HFFc6 (cell line): ENCODE measurements at regions not wholly inside any gene's neighbourhood (a gene's known extent, or its start where the extent isn't known, plus 50 kb on each side); places are given as distances from the start of the nearest gene placed in this dataset.

Source experiments
- DNase-seq: peaks from one replicate; pipeline ENCODE4 v3.0.0-alpha.2; 2018
- H3K27ac Mint-ChIP-seq: 2 replicates; pipeline ENCODE4 v1.8.0; 2020; ENCODE audit warnings: mild to moderate bottlenecking, mixed read lengths
- H3K27me3 Mint-ChIP-seq: 2 replicates; pipeline ENCODE4 v1.8.0; 2021; ENCODE audit warnings: mild to moderate bottlenecking, moderate library complexity, mixed read lengths; ENCODE audit not compliant: insufficient read depth
- H3K36me3 Mint-ChIP-seq: 2 replicates; pipeline ENCODE4 v1.8.0; 2021; ENCODE audit warnings: low read depth, mixed read lengths
- H3K4me1 Mint-ChIP-seq: 2 replicates; pipeline ENCODE4 v1.8.0; 2020; ENCODE audit warnings: low read depth, mixed read lengths
- H3K4me3 Mint-ChIP-seq: 2 replicates; pipeline ENCODE4 v1.8.0; 2020; ENCODE audit warnings: mild to moderate bottlenecking, moderate library complexity, mixed read lengths
- H3K9me3 Mint-ChIP-seq: 2 replicates; pipeline ENCODE4 v1.8.0; 2020; ENCODE audit warnings: mild to moderate bottlenecking, mixed read lengths
- TF ChIP-seq, protein P1 (sequence below): fragments of 200-600 bp; sonication (generic); IDR thresholded peaks from 2 replicates; pipeline ENCODE4 v1.5.0; 2021; ENCODE audit warnings: antibody characterized with exemption, mild to moderate bottlenecking

DNA sequence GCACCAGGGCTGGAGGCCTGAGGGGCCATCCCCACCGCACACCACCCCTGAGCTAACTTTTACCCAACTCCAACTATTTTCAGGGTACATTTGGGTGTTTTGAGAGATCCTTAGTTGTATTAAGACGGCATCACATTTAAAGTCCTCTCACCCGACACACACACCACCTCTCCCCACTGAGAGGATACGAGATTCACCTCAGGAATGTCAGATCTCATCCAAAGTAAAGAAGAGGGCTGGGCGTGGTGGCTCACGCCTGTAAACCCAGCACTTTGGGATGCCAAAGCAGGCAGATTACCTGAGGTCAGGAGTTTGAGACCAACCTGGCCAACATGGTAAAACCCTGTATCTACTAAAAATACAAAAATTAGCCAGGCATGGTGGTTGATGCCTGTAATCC is 88.4 kb downstream of the RBFOX3 start:
- TF ChIP-seq, protein P1, sequence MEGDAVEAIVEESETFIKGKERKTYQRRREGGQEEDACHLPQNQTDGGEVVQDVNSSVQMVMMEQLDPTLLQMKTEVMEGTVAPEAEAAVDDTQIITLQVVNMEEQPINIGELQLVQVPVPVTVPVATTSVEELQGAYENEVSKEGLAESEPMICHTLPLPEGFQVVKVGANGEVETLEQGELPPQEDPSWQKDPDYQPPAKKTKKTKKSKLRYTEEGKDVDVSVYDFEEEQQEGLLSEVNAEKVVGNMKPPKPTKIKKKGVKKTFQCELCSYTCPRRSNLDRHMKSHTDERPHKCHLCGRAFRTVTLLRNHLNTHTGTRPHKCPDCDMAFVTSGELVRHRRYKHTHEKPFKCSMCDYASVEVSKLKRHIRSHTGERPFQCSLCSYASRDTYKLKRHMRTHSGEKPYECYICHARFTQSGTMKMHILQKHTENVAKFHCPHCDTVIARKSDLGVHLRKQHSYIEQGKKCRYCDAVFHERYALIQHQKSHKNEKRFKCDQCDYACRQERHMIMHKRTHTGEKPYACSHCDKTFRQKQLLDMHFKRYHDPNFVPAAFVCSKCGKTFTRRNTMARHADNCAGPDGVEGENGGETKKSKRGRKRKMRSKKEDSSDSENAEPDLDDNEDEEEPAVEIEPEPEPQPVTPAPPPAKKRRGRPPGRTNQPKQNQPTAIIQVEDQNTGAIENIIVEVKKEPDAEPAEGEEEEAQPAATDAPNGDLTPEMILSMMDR, result no peak
- Mint-ChIP-seq H3K4me1 (no peaks in the 10 kb centered on the region), H3K4me3 (no peak overlapping the region), H3K36me3 (no peaks in the 10 kb centered on the region), H3K27me3 (peaks cover 6% of the 10 kb centered on the region), H3K9me3 (peaks cover 15% of the 10 kb centered on the region; the same call in 1 of the 2 replicates), H3K27ac (no peak overlapping the region)
- DNase-seq, result no peak

DNA sequence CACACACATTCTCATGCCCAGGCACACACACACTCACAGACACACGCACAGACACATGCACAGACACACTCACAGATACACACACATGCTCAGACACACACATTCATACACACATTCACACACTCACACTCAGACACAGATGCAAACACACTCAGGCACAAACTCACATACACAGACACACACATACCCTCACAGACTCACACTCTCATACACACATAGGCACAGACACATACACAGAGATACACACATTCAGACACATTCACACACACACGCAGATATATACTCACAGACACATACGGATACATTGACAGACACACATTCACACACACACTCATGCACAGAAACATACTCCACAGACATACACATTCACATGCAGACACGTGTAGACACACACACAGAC is 89.6 kb downstream of the RBFOX3 start:
- Mint-ChIP-seq H3K36me3 (no peaks in the 10 kb centered on the region), H3K4me1 (no peaks in the 10 kb centered on the region), H3K27me3 (peaks cover 1% of the 10 kb centered on the region), H3K27ac (no peak overlapping the region), H3K9me3 (peaks cover 14% of the 10 kb centered on the region; the same call in 1 of the 2 replicates), H3K4me3 (no peak overlapping the region)
- TF ChIP-seq, protein P1, result no peak
- no peak for DNase-seq

DNA sequence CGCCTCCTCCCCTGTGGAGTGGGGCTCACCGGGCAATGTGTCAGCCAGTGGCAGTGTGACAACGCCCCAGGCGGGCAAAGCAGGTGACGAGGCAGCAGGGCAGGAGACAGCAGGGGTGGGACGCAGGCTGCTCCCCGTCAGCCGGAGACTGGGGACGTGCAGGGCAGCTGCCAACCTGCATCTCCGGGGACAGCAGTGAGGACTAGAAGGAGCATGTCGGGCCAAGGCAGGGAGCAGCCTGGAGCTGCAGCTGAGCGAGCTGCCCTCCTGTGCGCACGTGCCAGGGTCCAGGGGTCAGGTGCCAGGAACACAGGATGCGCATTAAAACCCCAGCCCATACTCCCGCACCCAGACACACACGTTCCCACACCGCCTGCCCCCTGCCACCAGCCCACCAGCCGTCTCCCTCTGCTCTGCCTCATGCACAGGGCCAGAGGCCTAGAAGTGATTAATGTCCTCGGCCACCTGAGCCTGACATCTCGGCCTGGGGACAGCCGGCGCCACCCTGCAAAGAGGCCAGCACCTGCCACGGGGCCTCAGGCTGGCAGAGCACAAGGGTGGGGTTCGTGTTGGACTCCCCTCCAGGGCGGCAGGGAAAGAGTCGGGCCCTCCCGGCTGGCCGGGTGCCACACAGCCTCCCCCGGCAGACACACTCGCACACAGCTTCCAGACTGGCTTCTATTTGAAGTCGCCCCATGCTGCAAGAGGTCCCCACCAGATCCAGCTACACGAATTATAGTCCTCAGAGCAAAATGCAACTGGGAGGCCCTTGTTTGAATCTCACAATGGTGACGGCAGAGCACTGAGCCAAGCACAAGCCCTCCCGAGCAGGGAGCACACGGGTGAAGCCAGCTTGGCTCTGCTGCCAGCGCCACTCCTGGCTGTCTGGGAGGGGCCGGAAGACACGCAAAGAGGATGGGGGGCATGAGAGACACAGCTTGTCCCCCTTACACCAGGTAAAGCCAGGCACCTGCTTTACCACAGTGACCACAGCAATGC is 90.4 kb downstream of the RBFOX3 start:
- Mint-ChIP-seq H3K4me1 (no peaks in the 10 kb centered on the region), H3K4me3 (no peak overlapping the region), H3K36me3 (peaks cover 6% of the 10 kb centered on the region; the same call in 1 of the 2 replicates), H3K27ac (no peak overlapping the region), H3K27me3 (peaks cover 5% of the 10 kb centered on the region), H3K9me3 (peaks cover 13% of the 10 kb centered on the region)
- TF ChIP-seq, protein P1, result no peak
- no peak for DNase-seq

DNA sequence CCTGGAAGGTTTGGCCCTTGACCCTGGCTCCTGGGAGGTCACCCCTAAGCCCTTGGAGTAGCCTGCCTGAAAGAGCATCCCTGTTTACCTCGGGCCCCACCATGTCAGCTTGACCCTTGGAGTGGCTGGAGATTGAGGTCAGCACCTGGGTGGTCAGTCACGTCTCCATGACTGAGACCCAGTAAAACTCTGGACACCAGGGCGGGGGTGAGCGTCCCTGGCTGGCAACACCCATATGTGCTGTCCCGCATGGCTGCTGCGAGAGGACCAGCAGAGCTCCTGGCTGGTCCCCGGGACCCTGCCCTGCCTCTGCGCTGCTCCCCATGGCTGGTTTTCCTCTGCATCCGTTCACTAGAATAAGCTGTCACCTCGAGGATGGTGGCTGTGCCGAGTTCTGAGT is 91.2 kb downstream of the RBFOX3 start:
- DNase-seq, result no peak
- Mint-ChIP-seq H3K27ac (no peak overlapping the region), H3K4me1 (no peaks in the 10 kb centered on the region), H3K36me3 (peaks cover 7% of the 10 kb centered on the region; the same call in 1 of the 2 replicates), H3K9me3 (peaks cover 20% of the 10 kb centered on the region), H3K4me3 (no peak overlapping the region), H3K27me3 (peaks cover 5% of the 10 kb centered on the region)
- TF ChIP-seq, protein P1, result no peak

DNA sequence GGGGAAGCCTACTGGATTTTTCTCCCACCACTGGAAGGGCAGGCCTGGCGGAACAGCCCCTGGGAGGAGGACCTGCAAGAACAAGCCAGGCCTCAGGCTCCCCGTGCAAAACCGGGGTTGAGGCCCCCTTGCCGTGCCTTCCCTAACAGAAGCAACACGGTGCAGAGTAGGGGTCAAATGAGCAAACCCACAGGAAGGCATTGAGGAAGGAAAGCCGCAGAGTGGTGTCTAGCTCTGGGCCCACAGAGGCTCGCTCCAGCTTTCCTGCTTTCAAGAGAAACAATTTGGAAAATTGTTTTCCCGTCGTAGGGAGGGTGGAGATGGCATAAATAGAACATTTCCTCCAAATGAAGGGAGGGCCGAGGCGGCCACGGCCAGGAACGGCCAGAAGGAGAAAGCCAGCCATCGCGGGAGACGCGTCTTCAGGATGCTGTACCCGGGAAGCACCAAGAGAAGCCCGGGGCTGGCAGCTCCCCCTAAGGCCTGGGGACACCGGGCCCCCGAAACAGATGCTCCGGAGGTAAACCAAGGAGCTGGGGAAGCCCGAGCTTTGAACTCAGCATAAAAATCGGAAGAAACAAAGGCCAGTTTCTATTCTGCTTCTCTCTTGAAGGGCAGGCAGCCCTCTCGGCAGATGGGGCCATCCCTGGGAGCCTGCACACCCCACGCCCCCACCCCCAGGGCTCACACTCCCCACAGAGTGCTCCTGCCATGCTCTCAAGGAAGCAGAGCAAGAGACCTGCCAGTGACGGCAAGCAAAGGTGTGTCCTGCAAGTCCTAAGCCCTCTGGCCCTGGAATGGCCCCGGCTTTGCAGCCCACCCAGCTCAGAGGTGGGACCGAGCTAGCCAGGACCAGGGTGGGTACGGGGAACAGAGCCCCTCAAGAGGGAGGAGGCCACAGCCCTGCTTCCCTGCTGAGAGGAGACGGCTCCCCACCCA is 92.0 kb downstream of the RBFOX3 start:
- TF ChIP-seq, protein P1, result no peak
- peaks cover 7% of the 10 kb centered on the region; the same call in 1 of the 2 replicates for H3K36me3 Mint-ChIP-seq
- peaks cover 5% of the 10 kb centered on the region for H3K27me3 Mint-ChIP-seq
- H3K9me3 Mint-ChIP-seq, result peaks cover 27% of the 10 kb centered on the region
- no peak overlapping the region for H3K27ac Mint-ChIP-seq
- H3K4me1 Mint-ChIP-seq, result no peaks in the 10 kb centered on the region
- no peak for DNase-seq
- H3K4me3 Mint-ChIP-seq, result no peak overlapping the region
